HG03469 (cell line): ENCODE measurements at regions not wholly inside any gene's neighbourhood (a gene's known extent, or its start where the extent isn't known, plus 50 kb on each side); places are given as distances from the start of the nearest gene placed in this dataset.
"Not testable (repeated sequence)": the region's sequence is repeated elsewhere in the genome, so short reads cannot be mapped to it uniquely, and the experiment has no call there.

Experiments
- ATAC-seq: cut with Tn5 transposase; IDR thresholded peaks from one replicate; pipeline ENCODE4 v1.9.1; 2021; ENCODE audit warnings: mild to moderate bottlenecking, moderate library complexity, moderate number of reproducible peaks; ENCODE audit not compliant: unreplicated experiment

- ATAC-seq, result no peak
These were observed 68.6 kb upstream of the PRSS16 start for GRCh38 chr6:27178860-27179259.

DNA sequence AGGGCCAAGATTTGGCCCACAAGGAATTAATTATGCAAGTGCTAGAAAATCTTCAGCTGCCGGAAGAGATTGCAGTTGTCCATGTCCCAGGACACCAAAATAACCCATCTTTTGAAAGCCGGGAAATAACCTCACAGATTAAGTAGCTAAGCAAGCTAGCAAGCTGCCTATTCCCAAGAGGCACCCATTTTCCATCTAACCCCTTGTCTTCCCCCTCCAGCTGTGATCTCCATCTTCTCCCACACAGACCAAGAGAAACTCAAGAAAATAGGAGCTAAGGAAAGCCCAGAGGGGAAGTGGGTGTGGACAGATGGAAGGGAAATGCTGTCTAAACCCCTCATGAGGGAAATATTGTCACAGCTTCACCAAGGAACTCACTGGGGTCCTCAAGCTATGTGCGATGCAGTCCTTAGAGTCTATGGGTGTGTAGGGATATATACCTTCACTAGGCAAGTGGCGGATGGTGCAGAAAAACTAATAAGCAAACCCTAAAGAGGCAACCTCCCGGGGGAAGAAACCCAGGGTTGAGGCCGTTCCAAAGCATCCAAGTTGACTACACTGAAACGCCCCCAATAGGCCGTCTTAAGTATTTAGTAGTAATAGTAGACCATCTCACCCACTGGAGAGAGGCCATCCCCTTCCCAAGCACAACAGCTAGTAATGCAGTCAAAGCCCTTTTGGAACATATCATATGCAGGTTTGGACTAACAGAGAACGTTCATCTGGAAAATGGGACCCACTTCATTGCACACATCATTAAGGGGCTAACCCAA is 64.3 kb upstream of the PRSS16 start:
- no peak for ATAC-seq

GRCh38 chr6:27187231-27188060 is 60.1 kb upstream of the PRSS16 start:
- ATAC-seq, result no peak

GRCh38 chr6:27188061-27188884 is 59.2 kb upstream of the PRSS16 start:
- no peak for ATAC-seq

DNA sequence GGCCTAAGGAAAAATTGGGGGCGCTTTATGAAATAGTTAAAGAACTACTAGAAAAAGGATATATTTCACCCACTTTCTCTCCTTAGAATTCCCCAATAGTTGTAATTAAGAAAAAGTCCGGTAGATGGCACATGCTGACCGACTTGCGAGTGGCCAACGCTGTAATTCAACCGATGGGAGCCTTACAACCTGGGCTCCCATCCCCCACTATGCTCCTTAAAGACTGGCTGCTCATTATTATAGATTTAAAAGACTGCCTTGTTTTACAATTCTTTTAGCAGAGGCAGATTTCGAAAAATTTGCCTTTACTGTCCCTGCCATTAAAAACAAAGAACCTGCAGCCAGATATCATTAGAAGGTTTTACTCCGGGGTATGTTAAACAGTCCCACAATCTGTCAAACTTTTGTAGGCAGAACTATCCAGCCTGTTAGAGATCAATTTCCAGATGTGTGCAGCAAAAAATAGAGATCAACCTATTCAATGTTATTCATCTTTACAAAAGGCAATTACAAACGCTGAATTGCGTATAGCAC is 58.5 kb upstream of the PRSS16 start:
- no peak for ATAC-seq

DNA sequence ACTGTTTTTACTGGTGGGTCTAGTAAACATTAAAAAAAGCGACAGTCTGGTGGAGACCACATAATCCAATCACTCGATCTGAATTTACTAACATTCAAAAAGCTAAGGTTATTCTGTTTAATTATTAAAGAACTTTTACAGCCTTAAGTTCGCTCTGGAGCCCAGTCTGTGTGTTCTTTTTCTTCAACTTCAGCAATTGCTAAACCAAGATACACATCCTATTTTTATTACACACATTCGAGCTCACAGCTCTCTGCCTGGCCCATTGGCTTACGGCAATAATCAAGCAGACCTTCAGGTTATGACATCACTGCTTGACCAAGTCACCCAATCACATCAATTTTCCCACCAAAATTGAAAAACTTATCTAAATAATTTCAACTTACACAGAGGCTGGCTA is 57.4 kb upstream of the PRSS16 start:
- no peak for ATAC-seq

DNA sequence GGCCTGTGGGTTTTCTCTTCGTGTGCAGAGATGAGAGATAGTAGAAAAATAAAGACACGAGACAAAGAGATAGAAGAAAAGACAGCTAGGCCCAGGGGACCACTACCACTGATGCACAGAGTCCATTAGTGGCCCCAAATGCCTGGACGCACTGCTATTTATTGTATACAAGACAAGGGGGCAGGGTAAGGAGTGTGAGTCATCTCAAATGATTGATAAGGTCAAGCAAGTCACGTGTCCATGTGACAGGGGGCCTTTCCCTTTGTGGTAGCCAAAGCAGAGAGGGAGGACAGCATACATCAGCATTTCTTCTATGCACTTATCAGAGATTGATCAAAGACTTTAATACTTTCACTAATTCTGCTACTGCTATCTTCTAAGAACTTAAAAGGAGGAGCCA is 53.0 kb upstream of the PRSS16 start:
- not testable (repeated sequence) for ATAC-seq

DNA sequence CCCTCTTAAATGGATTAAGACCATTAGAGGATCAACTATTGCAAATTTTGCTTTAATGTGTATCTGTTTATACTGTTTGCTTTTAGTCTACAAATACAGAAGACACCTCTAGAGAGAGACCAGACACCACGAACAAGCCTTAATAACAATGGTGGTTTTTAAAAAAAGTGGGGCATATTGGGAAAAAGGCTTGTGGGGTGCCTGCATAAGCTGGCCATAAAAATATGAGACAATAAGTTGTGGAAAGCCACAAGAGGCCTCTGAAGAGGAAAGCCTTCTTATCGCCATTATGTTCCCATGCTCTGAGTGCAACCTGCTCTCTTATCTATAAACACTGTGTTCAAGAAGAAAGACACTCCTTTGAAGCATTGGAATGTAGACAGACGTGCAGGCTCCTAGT is 52.0 kb upstream of the PRSS16 start:
- not testable (repeated sequence) for ATAC-seq
